HepG2 (cell line): ENCODE measurements at regions not wholly inside any gene's neighbourhood (a gene's known extent, or its start where the extent isn't known, plus 50 kb on each side); places are given as distances from the start of the nearest gene placed in this dataset.

ENCODE experiments used
- KAT8 ChIP-seq: IDR thresholded peaks from 2 replicates; pipeline ENCODE4 v1.6.1; 2016; ENCODE audit warnings: missing genetic modification reagents, missing compliant biosample characterization
- POLR2A ChIP-seq, 2 experiments: IDR thresholded peaks; 2 replicates each; pipeline ENCODE4 v1.6.1; 2011; ENCODE audit warnings: low read depth in 2 of 2, low read length in 2 of 2, mild to moderate bottlenecking in 1 of 2, moderate library complexity in 1 of 2; ENCODE audit not compliant: insufficient read depth in 1 of 2
- POLR2AphosphoS2 ChIP-seq: IDR thresholded peaks from 2 replicates; pipeline ENCODE4 v1.6.1; 2011; ENCODE audit warnings: low read depth, low read length, improper control_type of control experiment
- ZNF501 ChIP-seq: sonication (generic); formaldehyde crosslinking; IDR thresholded peaks from 2 replicates; pipeline ENCODE4 v1.5.1; 2020; ENCODE audit warnings: mild to moderate bottlenecking, moderate library complexity, missing genetic modification reagents
- ZNF766 ChIP-seq: sonication (generic); formaldehyde crosslinking; IDR thresholded peaks from 2 replicates; pipeline ENCODE4 v1.5.0; 2020; ENCODE audit warnings: missing genetic modification reagents, borderline replicate concordance
- TF ChIP-seq, protein P1 (sequence below): sonication (generic); formaldehyde crosslinking; IDR thresholded peaks from 2 replicates; pipeline ENCODE4 v1.9.0; 2021; ENCODE audit warnings: missing genetic modification reagents, mild to moderate bottlenecking, borderline replicate concordance

DNA sequence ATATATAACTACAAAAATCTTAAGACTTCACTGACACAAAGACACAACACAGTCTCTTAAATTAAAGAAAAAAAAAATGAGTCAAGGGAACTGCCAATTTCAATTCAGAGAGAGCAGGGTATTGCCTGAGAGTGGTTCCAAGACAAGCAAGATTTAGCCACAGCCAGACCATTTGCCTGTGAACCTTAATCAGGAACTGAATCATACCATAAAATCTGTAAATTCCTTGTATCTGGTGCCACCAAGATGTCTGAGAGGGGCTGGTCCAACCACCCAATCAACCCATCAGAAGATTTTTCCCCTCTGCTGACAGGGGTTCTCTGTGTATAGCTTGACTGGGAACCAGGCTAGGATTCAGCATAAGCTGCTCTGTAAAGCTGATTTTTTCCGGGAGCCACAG, 159.2 kb downstream of the CPEB2 start:
- TF ChIP-seq POLR2A (IDR thresholded peaks at IDR 0.05; ENCODE audit: insufficient read depth in 1 of 2, low read depth in 2 of 2, low read length in 2 of 2) = no peak
- no peak for TF ChIP-seq POLR2AphosphoS2
- TF ChIP-seq, protein P1, sequence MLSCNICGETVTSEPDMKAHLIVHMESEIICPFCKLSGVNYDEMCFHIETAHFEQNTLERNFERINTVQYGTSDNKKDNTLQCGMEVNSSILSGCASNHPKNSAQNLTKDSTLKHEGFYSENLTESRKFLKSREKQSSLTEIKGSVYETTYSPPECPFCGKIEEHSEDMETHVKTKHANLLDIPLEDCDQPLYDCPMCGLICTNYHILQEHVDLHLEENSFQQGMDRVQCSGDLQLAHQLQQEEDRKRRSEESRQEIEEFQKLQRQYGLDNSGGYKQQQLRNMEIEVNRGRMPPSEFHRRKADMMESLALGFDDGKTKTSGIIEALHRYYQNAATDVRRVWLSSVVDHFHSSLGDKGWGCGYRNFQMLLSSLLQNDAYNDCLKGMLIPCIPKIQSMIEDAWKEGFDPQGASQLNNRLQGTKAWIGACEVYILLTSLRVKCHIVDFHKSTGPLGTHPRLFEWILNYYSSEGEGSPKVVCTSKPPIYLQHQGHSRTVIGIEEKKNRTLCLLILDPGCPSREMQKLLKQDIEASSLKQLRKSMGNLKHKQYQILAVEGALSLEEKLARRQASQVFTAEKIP = no peak
- TF ChIP-seq ZNF501 (CRISPR knock-in tag) = no peak
- no peak for TF ChIP-seq KAT8 (CRISPR knock-in tag)
- no peak for TF ChIP-seq ZNF766 (CRISPR knock-in tag)
